ENCODE measurements at regions not wholly inside any gene's neighbourhood (a gene's known extent, or its start where the extent isn't known, plus 50 kb on each side); places are given as distances from the start of the nearest gene placed in this dataset.

DNA sequence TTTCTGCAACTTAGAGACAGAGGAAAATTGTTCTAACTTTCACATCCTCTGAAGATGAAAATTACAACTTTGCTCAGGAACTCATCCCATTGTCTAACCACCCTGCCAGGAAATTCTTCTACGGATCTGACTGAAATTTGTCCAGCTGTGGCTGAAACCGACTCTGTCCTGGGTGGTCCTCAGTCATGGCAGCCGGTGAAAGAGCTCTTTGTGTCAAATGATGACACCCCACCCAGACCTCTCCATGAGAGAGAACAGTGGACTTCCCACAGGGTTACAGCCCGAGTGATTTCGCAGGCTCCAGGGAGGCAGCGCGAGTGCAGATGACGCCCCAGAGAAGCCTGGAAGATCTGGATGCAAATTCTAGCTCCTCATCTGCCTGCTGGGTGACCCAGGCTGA is 65.1 kb upstream of the TRIB2 start:
- DNase-seq: no peak

DNA sequence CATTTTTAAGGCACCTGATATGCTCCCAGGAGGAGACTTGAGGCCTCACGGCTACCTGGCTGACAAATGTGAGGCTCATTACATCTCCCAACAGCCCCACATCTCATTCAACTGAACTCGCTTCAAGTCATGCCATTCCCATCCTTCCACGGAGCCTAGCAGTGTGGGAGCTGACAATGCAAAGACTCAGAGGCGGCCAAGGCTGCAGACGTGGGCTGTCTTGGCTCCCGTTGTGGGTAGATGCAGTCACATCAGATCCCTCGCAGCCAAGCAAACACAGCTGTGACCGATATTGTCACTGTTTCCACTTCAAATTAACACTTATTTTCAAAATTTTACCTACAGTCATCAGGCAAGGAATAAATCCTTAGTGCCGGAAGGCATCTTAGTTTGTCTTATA is 64.0 kb upstream of the TRIB2 start:
- DNase-seq: no peak

DNA sequence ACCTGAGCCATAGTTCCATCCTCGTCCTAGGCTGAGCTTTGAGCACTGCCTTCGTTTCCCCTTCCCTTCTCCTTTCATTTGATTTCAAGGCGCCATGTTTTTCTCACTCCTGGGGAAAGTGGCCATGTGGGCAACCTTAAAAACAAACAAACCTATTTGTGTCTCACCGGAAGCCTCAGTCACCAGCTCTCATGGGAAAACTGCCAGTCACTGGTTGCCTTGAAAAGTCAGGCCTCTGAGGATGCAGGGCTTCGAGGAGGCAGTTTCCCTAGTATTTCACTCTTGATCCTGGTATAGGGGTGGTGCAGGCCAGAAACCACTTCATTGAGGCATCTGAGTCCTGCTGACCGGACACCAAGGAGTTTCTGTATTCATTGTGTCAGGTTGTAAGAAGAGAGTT is 59.2 kb upstream of the TRIB2 start:
- no peak for DNase-seq

DNA sequence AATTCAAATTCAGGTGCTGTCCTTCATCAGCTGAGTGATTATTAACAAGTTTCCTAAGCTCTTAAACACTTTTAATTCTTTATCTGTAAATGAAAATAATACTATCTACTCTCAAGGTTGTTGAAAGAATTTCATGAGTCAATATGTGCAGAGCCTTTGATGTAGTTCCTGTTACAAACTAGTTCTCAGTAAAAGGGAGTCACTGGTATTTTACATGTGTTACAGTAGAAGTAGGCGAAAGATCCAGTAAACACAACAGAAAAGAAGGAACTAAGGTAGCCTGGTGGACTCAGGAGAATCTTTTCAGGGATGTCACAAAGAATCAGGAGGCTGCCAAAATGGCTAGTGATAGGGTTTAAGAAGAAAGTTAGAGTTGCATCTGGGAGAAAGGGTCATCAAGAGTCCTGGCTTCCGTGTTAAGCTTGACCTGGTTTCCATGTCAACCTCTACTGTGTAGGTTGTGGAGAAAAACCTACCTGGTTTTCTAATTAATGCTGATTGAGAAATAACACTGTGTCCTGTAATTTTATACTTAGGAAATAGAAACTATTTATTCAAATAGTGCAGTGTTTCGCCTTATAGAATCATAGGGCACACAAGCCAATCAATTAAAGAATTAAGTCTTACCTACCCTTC is 58.3 kb upstream of the TRIB2 start:
- no peak for DNase-seq

DNA sequence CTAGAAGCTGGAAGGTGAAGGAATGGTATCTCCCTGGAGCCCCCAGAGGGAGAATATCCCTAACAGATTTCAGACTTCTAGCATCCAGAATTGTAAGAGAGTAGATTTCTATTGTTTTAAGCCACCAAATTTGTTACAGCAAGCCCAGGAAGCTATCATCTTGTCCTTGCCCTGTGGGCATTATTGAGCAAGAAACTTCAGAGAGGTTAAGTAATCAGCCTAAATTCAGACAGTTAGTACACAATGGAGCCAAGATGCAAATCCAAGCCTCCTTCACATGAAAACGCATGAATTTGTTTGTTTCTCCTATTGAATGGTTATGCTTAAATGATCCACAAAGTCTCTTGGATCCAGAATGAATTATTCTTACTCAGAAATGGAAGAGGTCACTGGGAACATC is 55.2 kb upstream of the TRIB2 start:
- DNase-seq: no peak

DNA sequence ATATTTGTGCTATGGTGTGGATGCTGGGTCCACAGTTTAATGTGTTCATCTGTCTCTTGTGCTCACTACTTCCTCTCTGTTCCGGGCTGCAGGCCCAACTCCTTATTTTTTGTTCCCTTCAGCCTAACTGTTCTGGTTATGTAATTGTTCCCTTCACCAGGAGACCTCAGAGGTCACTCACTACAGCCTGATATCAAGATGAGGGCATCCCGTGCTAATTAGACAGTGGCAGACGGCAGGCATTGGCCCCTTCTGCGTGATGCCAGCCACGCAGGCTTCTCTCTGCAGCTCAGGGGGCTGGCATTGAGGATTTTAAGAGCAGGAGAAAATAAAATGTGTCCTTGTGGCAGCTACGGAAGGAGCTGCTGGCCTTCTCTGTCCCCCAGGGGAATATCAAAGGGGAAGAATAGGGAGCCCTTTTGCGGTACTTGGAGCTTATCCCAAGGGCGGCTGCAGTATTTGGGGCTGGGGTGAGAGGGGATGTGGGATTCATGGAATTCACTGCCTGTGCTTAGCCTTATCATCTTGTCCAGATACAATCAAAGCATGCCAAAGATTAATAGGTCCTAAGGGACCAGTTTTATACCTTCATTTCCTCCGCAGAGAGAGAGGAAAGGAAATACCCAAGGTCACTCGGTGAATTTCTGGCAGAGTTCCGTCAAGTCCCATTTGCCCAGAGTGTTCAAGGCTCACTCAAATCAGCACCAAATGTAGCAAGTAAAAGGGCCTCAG is 53.3 kb upstream of the TRIB2 start:
- DNase-seq: no peak

DNA sequence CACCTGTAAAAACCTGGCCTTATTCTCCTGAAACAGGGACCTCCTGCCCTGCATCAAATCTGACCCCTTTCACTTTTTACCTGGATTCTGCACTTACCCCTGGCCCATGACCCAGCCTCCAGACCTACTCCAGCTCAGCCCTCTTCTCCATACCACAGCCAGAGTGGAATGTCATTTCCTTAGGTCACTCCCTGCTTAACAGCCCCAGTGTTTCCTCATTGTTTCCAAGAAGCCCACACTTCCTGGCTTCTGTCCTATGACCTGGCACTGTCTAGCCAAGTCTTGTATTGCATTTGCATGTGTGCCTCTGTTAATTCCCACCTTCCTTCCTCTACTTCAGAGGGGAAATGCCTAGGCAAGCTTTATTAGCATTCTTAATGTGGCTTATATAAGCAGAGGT is 51.4 kb upstream of the TRIB2 start:
- no peak for DNase-seq

DNA sequence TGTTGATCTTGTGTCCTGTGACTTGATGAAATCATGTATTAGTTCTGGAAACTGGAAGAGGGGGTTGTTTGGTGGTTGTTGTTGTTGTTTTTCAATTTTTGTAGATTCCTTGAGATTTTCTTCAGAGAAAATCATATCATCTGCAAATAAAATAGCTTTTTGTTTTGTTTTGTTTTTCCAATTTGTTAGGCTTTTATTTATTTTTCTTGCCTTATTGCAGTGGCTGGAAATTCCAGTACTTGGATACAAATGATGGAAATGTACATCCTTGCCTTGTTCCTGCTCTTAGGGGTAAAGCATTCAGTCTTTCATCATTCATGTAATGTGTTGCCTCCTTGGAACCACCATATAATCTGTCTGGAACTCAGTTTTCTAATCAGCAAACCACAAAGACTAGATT is 50.3 kb upstream of the TRIB2 start:
- no peak for DNase-seq

Data from T-helper 9 cell (primary cell).